Hypothalamus (tissue), 51 donors: ENCODE measurements at regions not wholly inside any gene's neighbourhood (a gene's known extent, or its start where the extent isn't known, plus 50 kb on each side); places are given as distances from the start of the nearest gene placed in this dataset.

Experiments
- DNase-seq, 51 donors: peaks; one replicate each; lab custom pipeline; 2025; lab: John Stamatoyannopoulos, UW

GRCh38 chr11:128206461-128206860, 380.9 kb downstream of the ETS1 start:
- DNase-seq, result no peak

- no peak for DNase-seq
These were observed 381.6 kb downstream of the ETS1 start for GRCh38 chr11:128205796-128206195.

- no peak for DNase-seq
These were observed 382.5 kb downstream of the ETS1 start for GRCh38 chr11:128204898-128205297.

GRCh38 chr11:128201801-128202200, 385.6 kb downstream of the ETS1 start:
- no peak for DNase-seq

GRCh38 chr11:128201009-128201408, 386.3 kb downstream of the ETS1 start:
- no peak for DNase-seq

- DNase-seq, result no peak
These were observed 386.9 kb downstream of the ETS1 start for GRCh38 chr11:128200467-128200866.

GRCh38 chr11:128198216-128198772, 389.1 kb downstream of the ETS1 start:
- DNase-seq, result no peak

GRCh38 chr11:128196235-128196634, 391.1 kb downstream of the ETS1 start:
- no peak for DNase-seq

GRCh38 chr11:128195756-128196155, 391.6 kb downstream of the ETS1 start:
- no peak for DNase-seq

GRCh38 chr11:128195057-128195751, 392.2 kb downstream of the ETS1 start:
- no peak for DNase-seq

GRCh38 chr11:128194216-128194615, 393.1 kb downstream of the ETS1 start:
- no peak for DNase-seq

- DNase-seq, result no peak
These were observed 393.7 kb downstream of the ETS1 start for GRCh38 chr11:128193615-128194014.

GRCh38 chr11:128190312-128190711, 397.0 kb downstream of the ETS1 start:
- DNase-seq, result no peak

GRCh38 chr11:128189823-128190222, 397.5 kb downstream of the ETS1 start:
- DNase-seq, result no peak

- no peak for DNase-seq
These were observed 398.9 kb downstream of the ETS1 start for GRCh38 chr11:128188346-128189004.

GRCh38 chr11:128187835-128188234, 399.5 kb downstream of the ETS1 start:
- no peak for DNase-seq

- DNase-seq, result no peak
These were observed 400.0 kb downstream of the ETS1 start for GRCh38 chr11:128187377-128187776.

- DNase-seq, result no peak
These were observed 402.4 kb downstream of the ETS1 start for GRCh38 chr11:128184981-128185380.

GRCh38 chr11:128182844-128183243, 404.5 kb downstream of the ETS1 start:
- no peak for DNase-seq

GRCh38 chr11:128181984-128182383, 405.4 kb downstream of the ETS1 start:
- DNase-seq, result no peak

GRCh38 chr11:128181088-128181480, 406.3 kb downstream of the ETS1 start:
- no peak for DNase-seq

- no peak for DNase-seq
These were observed 406.8 kb downstream of the ETS1 start for GRCh38 chr11:128180441-128181087.
